HG03039 (cell line): ENCODE measurements at regions not wholly inside any gene's neighbourhood (a gene's known extent, or its start where the extent isn't known, plus 50 kb on each side); places are given as distances from the start of the nearest gene placed in this dataset.
"Not testable (repeated sequence)": the region's sequence is repeated elsewhere in the genome, so short reads cannot be mapped to it uniquely, and the experiment has no call there.

Experiments used
- ATAC-seq: cut with Tn5 transposase; IDR thresholded peaks from one replicate; pipeline ENCODE4 v1.9.1; 2021; ENCODE audit warnings: mild to moderate bottlenecking, moderate library complexity; ENCODE audit not compliant: unreplicated experiment

DNA sequence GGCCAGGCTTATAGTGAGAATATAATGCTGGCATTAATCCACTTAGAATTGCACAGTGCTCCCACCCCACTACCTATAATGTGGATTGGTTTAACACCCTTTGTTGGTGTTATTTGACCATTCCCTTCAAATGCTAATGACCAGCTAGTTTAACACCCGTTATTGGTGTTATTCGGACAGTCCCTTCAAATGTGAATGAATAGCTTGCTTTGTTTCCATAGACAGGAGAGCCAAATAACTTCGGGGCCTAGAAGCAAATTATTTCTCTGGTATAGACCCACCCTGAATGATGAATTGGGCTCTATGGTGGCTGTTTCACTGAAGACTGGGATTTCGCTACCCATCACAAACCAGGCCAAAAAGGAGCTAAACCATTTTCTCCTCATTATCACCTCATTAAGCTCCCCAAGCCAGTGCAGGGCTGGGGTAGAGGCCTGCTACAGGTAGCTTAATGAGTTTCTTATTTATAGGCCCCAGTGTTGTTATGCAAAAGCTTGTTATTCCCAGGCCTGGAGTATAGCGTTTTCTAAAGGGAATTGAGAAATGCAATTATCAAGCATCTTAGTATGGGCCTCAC is 494.1 kb upstream of the DPH6 start:
- ATAC-seq = no peak

DNA sequence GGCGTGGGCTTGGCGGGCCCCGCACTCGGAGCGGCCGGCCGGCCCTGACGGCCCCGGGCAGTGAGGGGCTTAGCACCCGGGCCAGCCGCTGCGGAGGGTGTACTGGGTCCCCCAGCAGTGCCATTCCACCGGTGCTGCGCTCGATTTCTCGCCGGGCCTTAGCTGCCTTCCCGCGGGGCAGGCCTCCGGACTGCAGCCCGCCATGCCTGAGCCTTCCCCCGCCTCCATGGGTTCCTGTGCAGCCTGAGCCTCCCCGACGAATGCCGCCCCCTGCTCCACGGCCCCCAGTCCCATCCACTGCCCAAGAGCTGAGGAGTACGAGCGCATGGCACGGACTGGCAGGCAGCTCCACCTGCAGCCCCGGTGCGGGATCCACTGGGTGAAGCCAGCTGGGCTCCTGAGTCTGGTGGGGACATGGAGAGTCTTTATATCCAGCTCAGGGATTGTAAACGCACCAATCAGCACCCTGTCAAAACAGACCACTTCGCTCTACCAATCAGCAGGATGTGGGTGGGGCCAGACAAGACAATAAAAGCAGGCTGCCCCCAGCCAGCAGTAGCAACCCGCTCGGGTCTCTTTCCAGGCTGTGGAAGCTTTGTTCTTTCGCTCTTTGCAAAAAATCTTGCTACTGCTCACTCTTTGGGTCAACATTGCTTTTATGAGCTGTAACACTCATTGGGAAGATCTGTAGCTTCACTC is 501.2 kb upstream of the DPH6 start:
- ATAC-seq = not testable (repeated sequence)

- ATAC-seq = no peak
These were observed 504.9 kb upstream of the DPH6 start for GRCh38 chr15:36050899-36051298.

- ATAC-seq = not testable (repeated sequence)
These were observed 506.7 kb upstream of the DPH6 start for GRCh38 chr15:36052641-36053040.

DNA sequence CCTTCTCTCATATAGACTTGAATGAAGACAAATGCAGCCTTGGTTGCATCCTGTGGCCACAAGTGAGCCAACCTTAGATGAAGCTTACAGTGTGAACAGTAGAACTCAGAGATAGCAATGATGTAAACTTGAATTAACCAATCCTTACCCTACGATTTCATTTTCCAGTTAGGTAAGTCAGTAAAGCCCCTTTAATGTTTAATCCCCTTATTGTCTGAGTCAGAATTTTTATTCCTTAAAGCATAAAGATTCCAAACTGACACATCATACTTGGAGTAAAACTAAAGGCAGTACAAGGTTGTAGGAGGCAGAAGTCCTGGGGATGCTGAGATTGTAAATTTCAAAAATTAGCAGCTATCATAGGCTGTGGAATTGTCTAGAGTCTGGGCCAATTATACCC is 507.8 kb upstream of the DPH6 start:
- no peak for ATAC-seq

- no peak for ATAC-seq
These were observed 513.6 kb upstream of the DPH6 start for GRCh38 chr15:36059596-36059995.

- no peak for ATAC-seq
These were observed 516.4 kb upstream of the DPH6 start for GRCh38 chr15:36062357-36062756.

DNA sequence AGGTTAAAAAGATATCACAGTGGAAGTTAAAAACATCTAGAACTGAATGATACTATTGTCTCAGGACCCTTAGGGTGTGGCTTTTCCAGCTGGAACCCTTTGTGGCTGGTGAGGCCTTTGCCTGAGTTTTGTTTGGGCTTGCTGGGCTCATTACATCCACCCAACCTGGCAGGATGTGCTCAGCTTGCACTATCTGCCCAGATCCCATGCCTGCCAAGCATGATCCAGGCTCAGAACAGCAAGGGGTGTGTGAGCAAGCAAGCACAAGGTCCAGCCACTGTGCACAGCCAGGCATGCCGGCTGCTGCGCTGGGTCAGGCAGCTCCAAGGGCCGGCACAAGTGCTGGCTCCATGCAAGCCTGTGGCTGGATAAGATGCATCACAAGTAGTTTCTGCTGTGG is 512.7 kb upstream of the CDIN1 start:
- no peak for ATAC-seq

DNA sequence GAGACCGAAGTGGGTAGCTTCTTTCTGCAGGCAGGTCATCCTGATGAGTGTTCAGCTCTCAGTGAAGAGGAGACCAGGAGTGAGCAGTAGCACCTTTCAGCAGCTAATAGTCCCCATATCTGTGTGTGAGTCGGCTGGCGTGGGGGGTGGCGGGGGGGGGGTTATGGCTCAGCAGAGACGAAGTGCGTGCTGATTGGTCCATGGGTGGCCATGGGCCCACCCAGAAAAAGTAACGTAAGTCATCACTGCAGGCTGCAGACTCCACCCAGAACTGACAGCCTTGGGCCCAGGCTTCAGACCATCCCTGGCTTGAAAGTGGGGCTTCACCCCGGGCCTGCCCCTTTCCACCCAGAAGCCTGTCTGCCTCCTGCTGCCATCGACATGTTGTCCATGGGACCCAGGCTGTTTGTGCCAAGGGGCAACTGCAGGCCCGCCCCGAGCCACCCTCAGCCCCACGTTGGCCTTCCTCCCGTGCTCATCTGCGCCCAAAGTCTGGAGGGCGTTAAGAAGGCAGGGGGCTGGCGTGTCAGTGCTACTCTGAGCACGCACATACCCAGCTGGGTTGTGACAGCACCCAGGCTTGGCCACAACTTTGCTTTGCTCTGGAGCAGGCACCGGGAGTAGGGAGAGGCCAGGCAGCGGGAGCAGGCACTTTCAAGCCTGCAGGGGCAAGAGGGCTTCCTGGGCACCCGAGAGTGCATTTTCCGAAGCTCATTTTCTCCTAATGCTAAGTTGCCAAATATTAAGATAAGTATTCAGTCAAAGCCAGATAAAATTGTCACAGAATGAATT is 511.7 kb upstream of the CDIN1 start:
- no peak for ATAC-seq

DNA sequence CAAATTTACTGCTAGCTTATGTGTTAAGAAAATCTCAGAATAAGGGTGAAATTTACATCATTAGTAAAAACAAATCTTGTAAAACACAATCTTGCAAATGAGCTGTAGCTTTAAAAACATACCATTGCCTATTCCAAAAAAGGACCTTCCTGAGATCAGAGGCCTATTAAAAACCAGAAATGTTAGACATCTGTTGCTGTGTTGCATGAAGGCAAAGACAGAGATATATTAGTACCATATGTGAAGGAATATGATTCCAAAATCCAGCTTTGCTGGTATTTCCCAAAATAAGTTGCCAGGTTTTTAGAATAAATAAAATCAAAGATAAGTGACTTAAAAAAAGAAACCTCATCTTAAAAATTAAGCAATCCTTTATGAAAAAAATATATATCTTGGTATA is 504.1 kb upstream of the CDIN1 start:
- ATAC-seq = no peak

- ATAC-seq = no peak
These were observed 500.4 kb upstream of the CDIN1 start for GRCh38 chr15:36079021-36079420.

DNA sequence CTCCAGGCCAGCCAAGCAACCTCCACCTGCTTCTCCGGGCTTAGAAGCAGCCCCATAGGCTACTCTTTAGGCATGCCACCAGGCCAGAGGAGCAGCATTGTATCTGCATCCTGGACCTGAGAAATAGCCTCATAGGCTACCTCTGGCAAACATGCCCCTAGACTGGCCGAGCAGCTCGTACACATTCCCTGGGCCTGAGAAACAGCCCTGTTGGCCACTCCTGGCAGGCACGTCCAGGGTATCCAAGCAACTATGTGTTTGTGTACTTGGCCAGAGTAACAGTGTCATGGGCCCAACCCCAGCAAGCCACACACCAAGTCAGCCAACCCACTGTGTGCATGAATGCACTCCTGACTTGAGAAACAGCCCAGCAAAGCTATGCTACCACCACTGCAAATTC is 498.7 kb upstream of the CDIN1 start:
- ATAC-seq = no peak

DNA sequence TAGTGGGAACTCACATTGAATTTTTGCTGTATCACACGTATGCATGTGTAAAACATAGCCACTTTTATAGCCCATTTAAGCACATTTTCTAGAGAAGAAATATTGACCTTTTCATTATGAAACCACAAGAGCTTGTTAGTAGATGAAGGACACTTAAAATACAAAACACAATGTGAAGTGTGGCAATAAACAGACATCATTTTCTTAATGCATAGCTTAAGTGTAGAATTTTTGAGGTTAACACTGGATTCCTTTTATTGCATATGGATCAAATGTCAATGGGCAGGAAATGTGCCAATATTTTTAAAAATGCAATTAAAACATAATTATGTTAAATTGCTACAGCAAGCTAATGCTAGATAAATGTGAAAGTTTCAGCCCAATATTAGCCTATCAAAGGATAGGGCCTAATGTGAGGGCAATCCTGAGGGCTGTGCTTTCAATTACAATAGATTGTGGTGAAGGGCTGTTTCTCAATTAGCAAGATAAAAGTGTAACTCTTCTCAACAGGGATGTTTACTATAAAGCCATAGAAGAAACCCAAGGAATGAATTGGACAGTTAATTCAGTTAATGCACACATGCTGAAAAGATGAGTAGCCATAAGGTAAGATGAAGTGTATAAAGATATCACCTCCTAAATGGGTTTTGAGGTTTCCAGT is 489.0 kb upstream of the CDIN1 start:
- ATAC-seq = no peak

GRCh38 chr15:36106640-36107335 is 472.6 kb upstream of the CDIN1 start:
- no peak for ATAC-seq

GRCh38 chr15:36108541-36108940 is 470.9 kb upstream of the CDIN1 start:
- ATAC-seq = no peak

DNA sequence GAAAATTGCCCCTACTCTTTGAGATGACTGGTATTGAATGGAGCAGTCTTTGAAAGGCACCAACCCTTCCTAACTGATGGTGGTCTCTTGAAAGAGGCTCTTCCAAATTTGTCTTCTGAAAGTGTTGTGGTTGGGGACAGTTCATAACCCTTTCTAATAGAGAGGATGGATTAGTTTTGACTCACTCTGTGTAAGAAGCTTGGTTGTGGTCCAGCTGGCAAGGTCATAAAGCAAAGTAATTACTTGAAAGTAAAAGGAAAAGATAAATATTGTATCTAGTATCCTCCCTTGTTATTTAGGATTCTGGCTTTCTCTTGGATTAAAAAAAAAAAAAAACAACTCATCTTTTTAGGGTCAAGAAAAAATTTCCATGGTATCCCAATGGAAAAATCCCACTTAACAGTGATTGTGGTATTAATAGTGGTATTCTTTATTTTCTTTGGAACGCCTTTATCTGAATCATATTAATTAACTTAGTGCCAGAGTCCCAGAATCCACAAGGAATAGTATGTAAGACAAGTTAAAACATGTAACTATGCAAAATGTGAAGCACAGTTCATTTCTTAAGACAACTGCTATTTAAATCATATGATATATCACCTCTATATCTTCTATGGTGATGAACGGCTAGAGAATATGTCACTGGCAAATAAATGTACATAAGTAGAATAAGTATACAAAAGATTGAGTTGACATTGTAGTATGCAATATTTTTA is 469.3 kb upstream of the CDIN1 start:
- ATAC-seq = no peak

GRCh38 chr15:36110659-36110993 is 468.8 kb upstream of the CDIN1 start:
- no peak for ATAC-seq

- no peak for ATAC-seq
These were observed 462.1 kb upstream of the CDIN1 start for GRCh38 chr15:36117296-36117787.

GRCh38 chr15:36126194-36126593 is 453.2 kb upstream of the CDIN1 start:
- ATAC-seq = no peak

GRCh38 chr15:36130641-36131310 is 448.6 kb upstream of the CDIN1 start:
- no peak for ATAC-seq
